ENCODE measurements at regions not wholly inside any gene's neighbourhood (a gene's known extent, or its start where the extent isn't known, plus 50 kb on each side); places are given as distances from the start of the nearest gene placed in this dataset.
"Not testable (repeated sequence)": the region's sequence is repeated elsewhere in the genome, so short reads cannot be mapped to it uniquely, and the experiment has no call there.

DNA sequence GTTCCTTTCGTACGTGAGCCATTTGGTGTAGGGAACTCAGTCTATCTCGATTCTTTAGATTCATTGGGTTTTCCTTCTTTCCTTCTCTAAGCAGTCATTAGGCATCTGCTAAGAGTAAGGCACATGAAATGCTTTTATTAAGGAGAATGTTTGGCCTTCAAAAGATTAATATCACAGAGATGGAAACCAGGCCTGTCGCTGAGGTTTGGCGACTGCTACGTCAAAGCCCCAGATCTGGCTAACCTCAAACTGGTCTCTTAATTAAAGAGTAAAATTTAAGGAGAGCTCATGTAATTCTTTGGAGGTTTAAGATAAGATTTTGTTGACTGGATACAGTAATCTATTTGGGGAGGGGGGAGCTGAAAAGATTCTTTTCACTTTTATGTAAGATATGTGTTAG lies 189.8 kb downstream of the JCAD start:
- Mint-ChIP-seq H3K36me3 (no peaks in the 10 kb centered on the region), H3K27ac (no peak overlapping the region), H3K4me3 (no peak overlapping the region), H3K9me3 (peaks cover 0 to 5% (median 0%) of the 10 kb centered on the region in 7 donors), H3K4me1 (no peaks in the 10 kb centered on the region), H3K27me3 (peaks cover 4% of the 10 kb centered on the region)
- Histone ChIP-seq H3K27me3 (ENCODE audit: control insufficient read depth, insufficient read depth, low read length) (no peaks in the 10 kb centered on the region), H3K4me3 (ENCODE audit: low read depth, low read length) (no peak overlapping the region), H3K4me1 (ENCODE audit: control insufficient read depth, insufficient read depth, low read length, poor library complexity, severe bottlenecking) (no peaks in the 10 kb centered on the region), H3K9me3 (ENCODE audit: control insufficient read depth in 2 of 2, low read length in 2 of 2) (no peaks in the 10 kb centered on the region), H3K27ac (ENCODE audit: insufficient read depth, low read length, poor library complexity, severe bottlenecking) (no peak overlapping the region), H3K36me3 (ENCODE audit: control insufficient read depth, insufficient read depth, low read length) (no peaks in the 10 kb centered on the region)
- ATAC-seq (ENCODE audit: low read depth in 2 of 2) (no peak), DNase-seq (no peak)

DNA sequence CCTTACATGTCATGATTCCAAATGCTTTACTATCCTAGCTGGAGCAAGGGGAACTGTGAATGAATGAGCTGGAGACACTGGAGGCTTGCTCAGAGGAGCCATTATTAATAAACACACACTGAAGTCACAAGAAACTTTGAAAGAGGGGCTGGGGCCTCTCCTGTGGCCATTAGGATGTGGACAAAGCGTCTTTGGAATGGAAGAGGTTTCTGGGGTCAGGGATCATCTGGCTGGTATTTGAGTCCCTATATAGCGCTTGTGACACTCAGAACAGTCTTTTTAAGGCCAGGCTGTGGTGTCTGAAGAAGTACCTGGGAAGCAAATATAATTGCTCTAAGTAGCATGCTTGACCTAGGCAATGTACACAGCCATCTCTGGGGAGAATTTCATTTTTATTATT lies 193.0 kb downstream of the JCAD start:
- no peak for DNase-seq
- Mint-ChIP-seq H3K9me3 (peaks cover 0 to 5% (median 0%) of the 10 kb centered on the region in 7 donors), H3K4me1 (no peaks in the 10 kb centered on the region), H3K4me3 (no peak overlapping the region), H3K36me3 (no peaks in the 10 kb centered on the region), H3K27me3 (peaks cover 6% of the 10 kb centered on the region), H3K27ac (no peak overlapping the region)
- Histone ChIP-seq H3K27me3 (ENCODE audit: control insufficient read depth, insufficient read depth, low read length) (no peaks in the 10 kb centered on the region), H3K36me3 (ENCODE audit: control insufficient read depth, insufficient read depth, low read length) (no peaks in the 10 kb centered on the region), H3K4me1 (ENCODE audit: control insufficient read depth, insufficient read depth, low read length, poor library complexity, severe bottlenecking) (no peaks in the 10 kb centered on the region), H3K27ac (ENCODE audit: insufficient read depth, low read length, poor library complexity, severe bottlenecking) (no peak overlapping the region), H3K4me3 (ENCODE audit: low read depth, low read length) (no peak overlapping the region), H3K9me3 (ENCODE audit: control insufficient read depth in 2 of 2, low read length in 2 of 2) (no peaks in the 10 kb centered on the region)
- ATAC-seq (ENCODE audit: low read depth in 2 of 2) = no peak

DNA sequence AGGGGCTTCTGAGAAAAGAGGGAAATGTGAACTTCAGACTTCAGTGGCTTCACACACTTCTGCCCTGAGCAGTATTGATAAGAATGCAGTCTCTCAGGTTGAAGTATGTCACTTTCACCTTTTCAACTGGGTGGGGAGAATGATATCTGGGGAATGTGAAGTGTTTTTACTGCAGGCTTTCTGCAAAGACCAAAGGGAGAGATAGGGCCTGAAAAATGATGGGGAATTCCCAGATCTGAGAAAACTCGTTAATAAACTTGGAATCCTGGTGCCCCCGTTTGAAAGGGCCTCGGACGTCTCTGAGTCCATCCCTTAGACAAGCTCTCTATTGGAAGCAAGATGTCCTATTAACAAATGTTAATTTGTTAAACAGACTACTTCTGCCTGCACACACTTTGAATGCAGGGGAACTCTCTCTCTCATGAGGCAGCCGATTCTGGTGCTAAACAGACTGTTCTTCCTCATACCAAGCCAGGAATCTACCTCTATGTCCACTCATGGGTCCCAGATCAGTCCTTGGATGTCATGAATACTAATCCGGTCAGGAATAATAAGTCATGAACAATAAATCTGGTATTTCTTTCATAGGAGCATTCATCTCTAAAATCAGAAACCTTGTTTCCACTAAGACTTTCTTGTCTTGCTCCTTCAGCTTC lies 193.6 kb downstream of the JCAD start:
- no peak for ATAC-seq (ENCODE audit: low read depth in 2 of 2)
- H3K27ac ChIP-seq (ENCODE audit: insufficient read depth, low read length, poor library complexity, severe bottlenecking) = no peak overlapping the region

DNA sequence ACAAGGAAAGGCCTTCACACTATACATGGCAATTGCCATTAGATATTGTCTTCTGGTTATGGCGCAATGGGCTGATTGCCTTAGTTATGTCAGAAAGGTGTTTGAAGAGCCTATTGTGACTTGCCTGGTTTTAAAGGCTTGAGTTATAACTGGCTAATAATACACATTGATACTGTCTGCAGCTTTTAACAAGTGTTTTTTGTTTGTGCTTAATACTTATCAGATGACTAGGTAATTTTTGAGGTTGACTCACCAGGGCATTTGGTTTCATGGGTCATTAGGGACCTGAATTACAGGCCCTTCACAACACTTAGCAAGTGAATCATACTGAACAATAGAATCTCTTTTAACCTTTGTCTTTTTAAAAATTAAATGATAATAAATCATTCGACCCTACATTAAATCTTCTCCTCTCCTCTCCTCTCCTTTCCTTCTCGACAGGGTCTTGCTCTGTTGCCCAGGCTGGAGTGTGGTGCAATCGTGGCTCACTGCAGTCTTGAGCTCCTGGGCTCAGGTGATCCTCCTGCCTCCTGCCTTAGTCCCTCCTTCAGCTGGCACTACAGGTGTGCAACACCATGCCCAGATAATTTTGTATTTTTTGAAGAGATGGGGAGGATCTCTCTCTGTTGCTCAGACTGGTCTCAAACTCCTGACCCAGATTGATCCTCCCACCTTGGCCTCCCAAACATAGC lies 196.3 kb downstream of the JCAD start:
- Histone ChIP-seq H3K27me3 (ENCODE audit: control insufficient read depth, insufficient read depth, low read length) (peaks cover 2% of the 10 kb centered on the region), H3K9me3 (ENCODE audit: control insufficient read depth in 2 of 2, low read length in 2 of 2) (no peaks in the 10 kb centered on the region), H3K27ac (ENCODE audit: insufficient read depth, low read length, poor library complexity, severe bottlenecking) (no peak overlapping the region), H3K36me3 (ENCODE audit: control insufficient read depth, insufficient read depth, low read length) (no peaks in the 10 kb centered on the region), H3K4me1 (ENCODE audit: control insufficient read depth, insufficient read depth, low read length, poor library complexity, severe bottlenecking) (no peaks in the 10 kb centered on the region), H3K4me3 (ENCODE audit: low read depth, low read length) (no peak overlapping the region)
- H3K4me3 Mint-ChIP-seq = no peak overlapping the region
- peaks cover 0 to 2% (median 0%) of the 10 kb centered on the region in 7 donors for H3K9me3 Mint-ChIP-seq
- H3K4me1 Mint-ChIP-seq = peaks cover 0 to 4% (median 0%) of the 10 kb centered on the region in 4 donors
- H3K27me3 Mint-ChIP-seq = peaks cover 6% of the 10 kb centered on the region
- no peaks in the 10 kb centered on the region for H3K36me3 Mint-ChIP-seq
- DNase-seq (no peak), ATAC-seq (ENCODE audit: low read depth in 2 of 2) (no peak)
- H3K27ac Mint-ChIP-seq = no peak overlapping the region

More for the DNA sequence above, 193.6 kb downstream of the JCAD start:
- H3K4me1 ChIP-seq (ENCODE audit: control insufficient read depth, insufficient read depth, low read length, poor library complexity, severe bottlenecking) = no peaks in the 10 kb centered on the region
- H3K9me3 ChIP-seq (ENCODE audit: control insufficient read depth in 2 of 2, low read length in 2 of 2) = no peaks in the 10 kb centered on the region
- Mint-ChIP-seq H3K27me3 (peaks cover 6% of the 10 kb centered on the region), H3K9me3 (peaks cover 0 to 5% (median 0%) of the 10 kb centered on the region in 7 donors), H3K4me3 (no peak overlapping the region), H3K4me1 (no peaks in the 10 kb centered on the region), H3K36me3 (no peaks in the 10 kb centered on the region), H3K27ac (no peak overlapping the region)
- H3K4me3 ChIP-seq (ENCODE audit: low read depth, low read length) = no peak overlapping the region
- no peak for DNase-seq
- no peaks in the 10 kb centered on the region for H3K36me3 ChIP-seq (ENCODE audit: control insufficient read depth, insufficient read depth, low read length)
- H3K27me3 ChIP-seq (ENCODE audit: control insufficient read depth, insufficient read depth, low read length) = no peaks in the 10 kb centered on the region

DNA sequence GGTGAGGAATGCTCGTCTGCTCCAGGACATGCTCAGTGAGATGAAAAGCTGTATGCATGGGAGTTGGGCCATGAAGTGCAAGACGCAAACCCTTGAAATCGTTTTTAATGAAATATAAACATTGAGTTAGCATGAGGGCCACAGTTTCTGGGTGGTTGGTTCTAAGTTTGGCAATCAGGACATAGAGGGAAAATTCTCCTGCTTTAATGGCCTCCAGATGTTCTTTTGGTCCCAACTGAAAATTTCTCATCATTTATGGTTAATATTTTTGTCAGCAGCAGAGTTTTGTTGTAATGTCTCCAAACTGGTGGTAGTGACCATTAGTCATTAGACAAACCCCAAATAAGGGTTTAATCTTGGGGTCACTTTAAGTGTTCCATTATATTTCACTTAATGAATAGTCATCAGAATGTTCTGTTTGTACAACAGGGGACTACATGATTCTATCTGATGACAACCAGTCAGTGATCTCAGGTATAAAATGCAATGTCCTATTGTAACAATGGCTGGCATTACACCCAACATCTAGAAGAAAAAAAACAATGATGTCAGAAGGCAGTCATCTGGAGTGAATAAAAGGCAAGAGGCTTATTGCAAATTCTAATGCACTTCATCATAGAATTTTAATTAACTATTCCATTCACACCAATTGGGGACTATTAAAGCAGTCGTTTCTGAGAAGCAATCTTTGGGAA lies 197.4 kb downstream of the JCAD start:
- Mint-ChIP-seq H3K9me3 (peaks cover 0 to 2% (median 0%) of the 10 kb centered on the region in 7 donors), H3K27me3 (peaks cover 6% of the 10 kb centered on the region), H3K36me3 (no peaks in the 10 kb centered on the region), H3K4me1 (peaks cover 0 to 5% (median 0%) of the 10 kb centered on the region in 4 donors), H3K4me3 (no peak overlapping the region), H3K27ac (no peak overlapping the region)
- DNase-seq (no peak), ATAC-seq (ENCODE audit: low read depth in 2 of 2) (no peak)
- H3K27me3 ChIP-seq (ENCODE audit: control insufficient read depth, insufficient read depth, low read length) = peaks cover 2% of the 10 kb centered on the region
- no peaks in the 10 kb centered on the region for H3K4me1 ChIP-seq (ENCODE audit: control insufficient read depth, insufficient read depth, low read length, poor library complexity, severe bottlenecking)
- H3K36me3 ChIP-seq (ENCODE audit: control insufficient read depth, insufficient read depth, low read length) = no peaks in the 10 kb centered on the region
- no peaks in the 10 kb centered on the region for H3K9me3 ChIP-seq (ENCODE audit: control insufficient read depth in 2 of 2, low read length in 2 of 2)
- H3K27ac ChIP-seq (ENCODE audit: insufficient read depth, low read length, poor library complexity, severe bottlenecking) = no peak overlapping the region
- H3K4me3 ChIP-seq (ENCODE audit: low read depth, low read length) = no peak overlapping the region

DNA sequence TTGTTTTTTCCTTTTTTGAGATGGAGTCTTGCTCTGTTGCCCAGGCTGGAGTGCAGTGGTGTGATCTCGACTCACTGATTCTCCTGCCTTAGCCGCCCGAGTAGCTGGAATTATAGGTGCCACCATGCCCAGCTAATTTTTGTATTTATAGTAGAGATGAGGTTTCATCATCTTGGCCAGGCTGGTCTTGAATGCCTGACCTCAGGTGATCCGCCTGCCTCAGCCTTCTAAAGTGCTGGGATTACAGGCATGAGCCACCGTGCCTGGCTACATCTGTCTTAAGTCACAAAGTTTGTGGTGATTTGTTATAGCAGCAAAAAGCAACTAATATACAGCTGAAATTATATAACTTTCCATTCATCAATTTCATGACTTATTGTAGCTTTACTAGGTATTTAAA lies 198.2 kb downstream of the JCAD start:
- DNase-seq; H3K4me3 Mint-ChIP-seq; H3K27me3 Mint-ChIP-seq; H3K4me1 ChIP-seq (ENCODE audit: control insufficient read depth, insufficient read depth, low read length, poor library complexity, severe bottlenecking); H3K4me3 ChIP-seq (ENCODE audit: low read depth, low read length); H3K9me3 Mint-ChIP-seq; H3K9me3 ChIP-seq (ENCODE audit: control insufficient read depth in 2 of 2, low read length in 2 of 2); H3K36me3 ChIP-seq (ENCODE audit: control insufficient read depth, insufficient read depth, low read length); H3K27ac Mint-ChIP-seq; H3K27ac ChIP-seq (ENCODE audit: insufficient read depth, low read length, poor library complexity, severe bottlenecking); H3K36me3 Mint-ChIP-seq; H3K4me1 Mint-ChIP-seq; ATAC-seq (ENCODE audit: low read depth in 2 of 2); H3K27me3 ChIP-seq (ENCODE audit: control insufficient read depth, insufficient read depth, low read length): not testable (repeated sequence)

DNA sequence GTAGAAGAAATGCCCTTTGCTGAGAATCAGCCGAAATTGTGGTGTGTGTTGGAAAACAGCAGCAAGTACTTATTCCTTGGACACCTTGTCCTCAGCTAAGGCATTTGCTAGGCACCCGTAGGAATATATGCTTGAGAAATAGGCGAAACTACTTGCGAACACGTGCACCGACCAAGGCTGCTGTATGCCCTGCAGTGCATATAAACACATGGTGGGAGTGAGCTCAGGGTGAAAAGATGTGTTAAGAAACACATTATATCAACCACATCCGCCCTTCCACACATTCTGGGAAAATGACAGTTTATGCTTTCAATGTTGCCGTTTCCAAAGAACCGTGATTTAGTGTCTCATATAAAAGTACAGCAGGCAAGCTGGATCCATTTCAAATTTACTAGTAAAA lies 199.2 kb downstream of the JCAD start:
- Mint-ChIP-seq H3K4me1 (peaks cover 0 to 5% (median 0%) of the 10 kb centered on the region in 4 donors), H3K9me3 (peaks cover 0 to 4% (median 0%) of the 10 kb centered on the region in 7 donors)
- no peaks in the 10 kb centered on the region for H3K9me3 ChIP-seq (ENCODE audit: control insufficient read depth in 2 of 2, low read length in 2 of 2)

More for the DNA sequence above, 199.2 kb downstream of the JCAD start:
- Mint-ChIP-seq H3K36me3 (no peaks in the 10 kb centered on the region), H3K4me3 (no peak overlapping the region), H3K27me3 (peaks cover 6% of the 10 kb centered on the region), H3K27ac (no peak overlapping the region)
- no peak for ATAC-seq (ENCODE audit: low read depth in 2 of 2)
- no peak overlapping the region for H3K4me3 ChIP-seq (ENCODE audit: low read depth, low read length)
- DNase-seq = no peak
- H3K4me1 ChIP-seq (ENCODE audit: control insufficient read depth, insufficient read depth, low read length, poor library complexity, severe bottlenecking) = no peaks in the 10 kb centered on the region
- H3K36me3 ChIP-seq (ENCODE audit: control insufficient read depth, insufficient read depth, low read length) = no peaks in the 10 kb centered on the region
- no peak overlapping the region for H3K27ac ChIP-seq (ENCODE audit: insufficient read depth, low read length, poor library complexity, severe bottlenecking)
- H3K27me3 ChIP-seq (ENCODE audit: control insufficient read depth, insufficient read depth, low read length) = peaks cover 2% of the 10 kb centered on the region
